GM18505 (cell line): ENCODE measurements at regions not wholly inside any gene's neighbourhood (a gene's known extent, or its start where the extent isn't known, plus 50 kb on each side); places are given as distances from the start of the nearest gene placed in this dataset.

Source experiments
- ATAC-seq: cut with Tn5 transposase; IDR thresholded peaks from one replicate; pipeline ENCODE4 v1.9.1; 2021; ENCODE audit not compliant: unreplicated experiment
- POLR2A ChIP-seq: IDR thresholded peaks from 4 replicates; pipeline ENCODE4 v1.6.1; 2011; ENCODE audit warnings: borderline replicate concordance; ENCODE audit not compliant: insufficient read depth, insufficient read length; ENCODE audit errors: extremely low read depth

DNA sequence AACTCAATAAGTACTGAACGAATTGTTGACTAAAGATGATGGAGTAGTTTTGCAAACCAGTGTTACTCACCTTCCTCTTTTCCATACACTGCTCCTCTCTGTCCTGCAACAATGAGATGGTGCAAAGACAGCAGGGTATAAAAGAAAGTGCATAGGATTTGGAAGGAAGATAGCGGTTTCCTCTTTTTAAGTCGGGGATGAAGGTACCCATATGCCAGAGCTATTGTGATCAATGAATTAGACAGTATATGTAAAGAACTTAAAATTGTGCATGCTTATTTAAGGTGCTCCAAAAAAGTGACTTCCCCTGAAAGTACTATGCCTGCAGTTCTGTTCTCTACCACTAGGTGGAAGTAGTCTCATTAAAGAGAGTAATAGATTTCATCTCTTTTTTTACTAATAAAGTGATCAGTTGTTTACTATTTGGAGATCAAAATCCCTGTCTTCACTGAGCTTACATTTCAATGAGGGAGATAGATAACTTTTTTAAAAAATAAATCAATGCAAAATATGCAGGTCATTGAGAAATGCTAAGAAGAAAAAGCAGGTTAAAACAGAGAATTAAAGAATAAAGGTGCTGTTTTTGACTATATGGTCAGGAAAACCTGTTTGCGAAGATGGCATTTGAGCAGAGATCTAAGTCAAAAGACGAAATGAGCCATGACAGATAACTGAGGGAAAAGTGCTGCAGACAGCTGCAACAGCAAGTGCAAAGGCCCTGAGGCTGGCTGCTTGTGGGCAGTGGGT is 339.7 kb upstream of the SLC14A2 start:
- no peak for ATAC-seq
- TF ChIP-seq POLR2A: no peak

DNA sequence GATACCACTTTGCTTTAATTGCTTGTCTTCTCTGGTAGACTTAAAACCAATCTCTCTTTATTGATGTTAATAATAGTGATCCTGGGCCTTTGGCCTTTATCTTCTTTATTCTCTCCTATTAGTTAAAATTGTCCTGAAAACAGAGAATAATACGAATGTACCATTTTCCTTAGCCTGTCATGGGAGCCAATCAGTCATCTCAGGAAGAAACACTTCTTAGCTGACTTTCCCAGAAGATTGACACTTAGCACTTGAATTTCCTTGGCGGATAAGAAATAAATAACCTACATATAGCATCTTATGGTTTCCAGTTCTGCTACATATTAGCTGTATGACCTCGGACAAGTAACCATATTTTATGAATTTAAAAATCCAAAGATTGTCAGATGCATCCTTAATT is 338.4 kb upstream of the SLC14A2 start:
- ATAC-seq: no peak
- TF ChIP-seq POLR2A: no peak

DNA sequence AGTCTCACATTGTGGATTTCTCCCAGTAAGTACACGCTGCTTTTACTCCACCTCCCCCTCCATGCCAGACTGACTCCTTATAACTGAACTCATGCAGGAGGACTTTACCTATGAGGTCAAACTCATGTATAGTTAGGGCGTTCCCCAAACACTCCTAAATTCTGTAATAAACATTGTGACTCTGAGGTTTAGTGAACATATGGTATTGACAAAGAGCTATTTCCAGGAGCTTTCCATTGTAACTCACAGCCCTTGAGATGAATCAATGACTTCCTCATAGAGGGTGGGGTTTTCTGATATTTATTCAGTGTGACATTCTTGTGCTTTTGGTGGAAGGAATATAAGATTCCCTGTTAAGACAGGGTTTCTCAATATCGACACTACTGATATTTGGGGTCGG is 337.4 kb upstream of the SLC14A2 start:
- ATAC-seq: no peak
- TF ChIP-seq POLR2A: no peak

- TF ChIP-seq POLR2A: no peak
- ATAC-seq: no peak
Observed at GRCh38 chr18:45280481-45281276, 334.6 kb upstream of the SLC14A2 start.

DNA sequence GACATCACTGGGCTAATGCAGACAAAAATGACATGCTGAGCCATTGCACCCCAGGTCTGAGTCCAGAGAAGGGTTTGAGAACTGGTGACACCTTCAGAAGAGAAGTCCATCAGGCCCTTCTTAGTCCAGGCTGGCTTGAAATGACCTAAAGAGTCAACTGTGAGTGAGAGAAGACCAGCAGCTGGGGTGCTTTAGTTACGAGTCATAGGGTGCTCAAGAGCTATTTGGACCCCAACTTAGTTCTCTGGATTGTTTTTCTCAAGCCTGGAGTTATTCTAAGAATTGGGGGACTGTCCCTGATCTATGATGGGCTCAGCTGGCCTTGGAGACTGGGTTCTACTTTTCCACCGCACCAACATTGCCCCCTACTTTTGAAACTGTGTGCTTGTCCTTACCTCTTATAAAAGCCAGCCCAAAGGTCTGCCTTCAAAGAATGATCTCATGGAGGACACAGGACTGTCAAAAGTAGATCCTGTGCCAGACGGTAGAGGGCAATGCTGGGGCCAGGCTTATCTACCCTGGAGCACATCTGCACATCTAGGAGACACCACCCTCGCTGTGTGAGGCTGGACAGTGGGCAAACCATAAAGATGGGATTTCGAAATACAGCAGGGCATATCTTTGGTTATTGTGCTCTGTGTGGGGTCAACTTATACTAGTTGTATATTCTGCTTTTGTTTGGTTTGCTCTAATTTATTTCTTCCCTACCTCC is 333.0 kb upstream of the SLC14A2 start:
- no peak for TF ChIP-seq POLR2A
- ATAC-seq: no peak

- no peak for TF ChIP-seq POLR2A
- ATAC-seq: no peak
Observed at GRCh38 chr18:45284174-45284573, 331.1 kb upstream of the SLC14A2 start.

GRCh38 chr18:45284851-45285250 is 330.4 kb upstream of the SLC14A2 start:
- no peak for ATAC-seq
- no peak for TF ChIP-seq POLR2A

DNA sequence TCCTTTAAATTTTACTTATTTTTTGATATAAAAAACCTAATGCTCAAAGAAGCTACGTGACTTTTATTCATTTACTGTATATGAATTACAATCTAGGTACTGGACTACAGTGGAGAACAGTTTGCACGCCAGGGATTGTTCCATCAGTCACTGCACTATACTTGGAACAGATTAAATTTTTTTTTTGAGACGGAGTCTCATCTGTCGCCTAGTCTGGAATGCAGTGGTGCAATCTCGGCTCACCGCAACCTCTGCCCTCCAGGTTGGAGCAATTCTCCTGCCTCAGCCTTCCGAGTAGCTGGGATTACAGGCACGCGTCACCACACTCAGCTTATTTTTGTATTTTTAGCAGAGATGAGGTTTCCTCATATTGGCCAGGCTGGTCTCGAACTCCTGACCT is 330.0 kb upstream of the SLC14A2 start:
- no peak for ATAC-seq
- no peak for TF ChIP-seq POLR2A

- ATAC-seq: no peak
- TF ChIP-seq POLR2A: no peak
Observed at GRCh38 chr18:45286431-45286830, 328.8 kb upstream of the SLC14A2 start.

DNA sequence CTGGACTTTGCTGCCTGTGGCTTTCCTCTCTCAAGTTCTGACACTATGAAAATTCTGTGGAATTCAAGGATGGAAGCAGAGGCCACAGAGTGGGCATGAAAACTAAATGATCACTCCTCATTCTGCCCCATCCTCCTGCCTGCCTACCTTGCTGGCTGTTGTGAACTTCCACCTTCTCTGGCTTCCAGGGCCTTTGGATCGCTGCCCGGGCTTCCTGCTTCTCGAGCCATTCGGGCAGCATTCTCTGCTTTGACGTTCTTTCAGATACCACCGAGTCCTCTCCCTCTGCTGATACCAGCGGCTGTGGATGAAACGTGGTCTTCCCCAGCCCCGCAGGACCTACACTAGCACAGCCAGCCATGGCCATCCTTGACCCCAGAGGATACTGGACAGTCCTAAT is 327.7 kb upstream of the SLC14A2 start:
- no peak for TF ChIP-seq POLR2A
- no peak for ATAC-seq

GRCh38 chr18:45290364-45290763 is 324.9 kb upstream of the SLC14A2 start:
- no peak for ATAC-seq
- no peak for TF ChIP-seq POLR2A

DNA sequence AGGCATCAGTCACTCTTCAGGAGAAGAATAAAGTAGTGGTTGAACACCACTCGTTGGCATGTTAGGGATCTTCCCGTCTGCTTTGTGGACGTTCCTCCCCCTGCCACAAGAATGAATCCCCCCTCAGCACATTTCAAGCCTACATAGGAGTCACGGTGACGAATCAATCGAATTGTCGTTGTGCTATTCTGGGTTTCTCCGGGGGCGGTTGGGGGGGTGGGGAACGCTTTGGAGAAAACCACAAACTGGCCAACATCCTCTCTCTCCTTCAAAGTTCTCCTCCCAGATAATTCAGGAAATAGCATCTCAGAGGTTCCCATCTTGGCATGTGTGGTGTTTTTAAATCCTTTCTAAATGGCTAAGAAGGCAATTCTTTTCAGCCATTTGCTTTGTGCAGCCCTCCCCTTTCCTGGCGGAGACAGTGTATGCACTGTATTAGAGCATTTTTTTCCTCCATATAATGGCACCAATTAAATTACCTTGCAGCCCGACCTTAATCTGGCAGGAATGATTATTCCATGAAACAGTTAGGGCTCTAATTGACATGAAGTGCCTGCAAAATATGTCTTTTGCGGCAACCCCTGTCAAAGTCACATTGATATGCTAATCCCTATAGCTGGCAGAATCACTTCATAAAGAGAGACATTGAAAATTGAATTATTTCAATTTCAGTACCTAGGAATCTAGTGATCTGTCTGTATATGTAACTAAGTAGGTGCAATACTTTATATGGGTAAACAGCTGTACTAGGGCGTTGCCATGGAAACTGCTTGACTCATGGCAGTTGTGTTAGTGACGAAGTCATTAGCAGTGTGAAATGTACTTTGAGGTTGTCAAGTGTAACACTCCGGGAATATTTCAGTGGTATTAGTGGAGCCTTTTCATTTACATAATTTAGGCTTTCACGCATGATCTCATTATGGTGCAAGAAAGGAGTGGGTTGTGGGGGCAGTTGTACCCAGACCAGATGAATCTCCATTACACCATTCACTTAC is 323.4 kb upstream of the SLC14A2 start:
- ATAC-seq: no peak
- TF ChIP-seq POLR2A: no peak

DNA sequence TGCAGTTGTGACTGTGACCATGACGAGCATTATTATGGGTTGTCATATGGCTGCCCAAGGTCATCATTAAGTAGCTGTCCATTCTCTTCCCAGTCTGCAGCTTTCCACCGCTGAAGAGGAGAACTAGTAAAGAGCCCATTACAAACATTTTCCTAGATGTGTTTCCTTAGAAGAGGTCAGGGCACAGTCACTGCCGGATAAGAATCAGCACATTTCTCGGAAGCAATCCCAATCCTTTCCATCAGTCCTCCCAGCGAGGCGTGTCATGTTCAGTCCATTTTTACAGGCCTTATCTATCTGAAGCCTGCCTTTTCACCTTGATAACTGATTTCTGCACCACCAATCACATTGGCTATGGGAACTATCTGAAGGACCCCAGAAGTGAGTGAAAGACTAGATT is 319.9 kb upstream of the SLC14A2 start:
- ATAC-seq: no peak
- no peak for TF ChIP-seq POLR2A

DNA sequence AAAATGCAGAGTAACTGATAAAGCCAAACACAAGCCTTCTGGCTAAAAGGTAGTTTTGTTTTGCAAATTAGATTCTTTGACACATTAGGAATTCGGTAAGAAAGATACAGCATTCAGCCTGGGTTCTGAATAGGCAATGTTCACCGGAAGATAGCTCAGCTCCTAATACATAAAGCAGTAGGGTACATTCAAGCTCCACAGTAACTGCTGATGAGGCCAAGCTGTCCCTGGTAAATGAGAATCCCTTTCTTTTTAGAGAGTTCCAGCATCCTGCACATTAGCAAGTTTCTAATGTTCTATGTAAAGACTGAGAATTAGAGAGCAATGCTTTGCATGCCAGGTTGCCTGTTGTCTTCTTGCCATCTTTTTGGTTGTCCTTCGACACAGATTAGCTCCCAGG is 316.3 kb upstream of the SLC14A2 start:
- no peak for TF ChIP-seq POLR2A
- ATAC-seq: no peak
